Endothelial cell of umbilical vein (primary cell): ENCODE measurements at regions not wholly inside any gene's neighbourhood (a gene's known extent, or its start where the extent isn't known, plus 50 kb on each side); places are given as distances from the start of the nearest gene placed in this dataset.

Experiments used
- BruUV-seq: library from RNA; stranded (reverse); fragments of 400-500 nt; replicated peaks from 2 replicates; lab custom pipeline; 2021; lab: Mats Ljungman, UMichigan
- CTCF ChIA-PET: fragments of 300-600, 350-600 bp; sonication (Branson Sonifier 250); formaldehyde crosslinking; loops from one replicate; lab custom pipeline; 2021; ENCODE audit warnings: antibody characterized with exemption, inconsistent platforms; lab: Charles Lee
- POLR2A ChIA-PET: fragments of 300-600, 350-600 bp; sonication (Branson Sonifier 250); formaldehyde crosslinking; loops from one replicate; lab custom pipeline; 2021; ENCODE audit warnings: antibody characterized with exemption, inconsistent platforms; lab: Charles Lee
- DNase-seq: peaks from one replicate; pipeline ENCODE4 v3.0.0-alpha.2; 2011; ENCODE audit warnings: low read depth, low spot score
- FAIRE-seq: peaks from 2 replicates; lab custom pipeline; 2011; peaks lifted over from hg19 to GRCh38; lab: Jason Lieb, UNC
- H2AFZ ChIP-seq: 2 replicates; pipeline ENCODE4 v1.6.0; 2012; ENCODE audit warnings: low read depth, low read length, control low read depth, inconsistent platforms
- H3K27ac ChIP-seq: 2 replicates; pipeline ENCODE4 v1.5.1; 2011; ENCODE audit warnings: low read depth, mild to moderate bottlenecking, control low read depth, low read length, moderate library complexity; ENCODE audit not compliant: insufficient read depth
- H3K27me3 ChIP-seq, 2 experiments: 2 replicates each; pipeline versions ENCODE4 v1.6.0 to v1.6.1; 2011; ENCODE audit warnings: low read length in 2 of 2, mixed read lengths in 1 of 2; ENCODE audit not compliant: control insufficient read depth in 2 of 2, insufficient read depth in 2 of 2
- H3K36me3 ChIP-seq, 2 experiments: 2 replicates in 1 of 2; 3 replicates in 1 of 2; pipeline ENCODE4 v1.5.1; 2011; ENCODE audit warnings: low read length in 2 of 2, mild to moderate bottlenecking in 1 of 2, moderate library complexity in 1 of 2; ENCODE audit not compliant: control insufficient read depth in 2 of 2, insufficient read depth in 2 of 2; ENCODE audit errors: extremely low read depth in 1 of 2
- H3K4me1 ChIP-seq: 3 replicates; pipeline ENCODE4 v1.5.1; 2011; ENCODE audit warnings: mild to moderate bottlenecking, low read length; ENCODE audit not compliant: control insufficient read depth, insufficient read depth; ENCODE audit errors: extremely low read depth
- H3K4me2 ChIP-seq: 2 replicates; pipeline ENCODE4 v1.6.1; 2011; ENCODE audit warnings: low read length, control low read depth, mixed read lengths; ENCODE audit not compliant: insufficient read depth
- H3K4me3 ChIP-seq, 3 experiments: fragments of 200-600 bp in 1 of 3; sonication (generic), shearing (Covaris generic) in 1 of 3; replicated peaks in 1 of 3; 2 replicates each; pipeline ENCODE4 v1.5.1; 2011 to 2016; ENCODE audit warnings: control low read depth in 3 of 3, low read length in 3 of 3, mild to moderate bottlenecking in 2 of 3, inconsistent platforms in 1 of 3, low read depth in 1 of 3, moderate library complexity in 1 of 3; ENCODE audit not compliant: insufficient read depth in 1 of 3
- H3K79me2 ChIP-seq: 2 replicates; pipeline ENCODE4 v1.6.0; 2012; ENCODE audit warnings: low read length, inconsistent platforms; ENCODE audit not compliant: control insufficient read depth, insufficient read depth
- H3K9ac ChIP-seq: replicated peaks from 2 replicates; pipeline ENCODE3; 2011; ENCODE audit warnings: low read length, control low read depth; ENCODE audit not compliant: insufficient read depth; ENCODE audit errors: extremely low read depth
- H3K9me1 ChIP-seq: replicated peaks from 3 replicates; pipeline ENCODE4 v1.6.0; 2011; ENCODE audit warnings: mild to moderate bottlenecking, low read length; ENCODE audit not compliant: control insufficient read depth, insufficient read depth; ENCODE audit errors: extremely low read depth
- H3K9me3 ChIP-seq: replicated peaks from 2 replicates; pipeline ENCODE4 v1.5.1; 2012; ENCODE audit warnings: low read length, inconsistent platforms; ENCODE audit not compliant: control insufficient read depth, insufficient read depth
- H4K20me1 ChIP-seq: replicated peaks from 2 replicates; pipeline ENCODE3; 2011; ENCODE audit warnings: mild to moderate bottlenecking, low read length; ENCODE audit not compliant: control insufficient read depth, insufficient read depth; ENCODE audit errors: extremely low read depth
- EZH2 ChIP-seq: IDR thresholded peaks from 2 replicates; pipeline ENCODE4 v1.6.1; 2012; ENCODE audit warnings: borderline replicate concordance, low read depth, mild to moderate bottlenecking, moderate library complexity, low read length, inconsistent platforms; ENCODE audit not compliant: severe bottlenecking
- FOS ChIP-seq: IDR thresholded peaks from 2 replicates; pipeline ENCODE4 v1.6.1; 2011; ENCODE audit warnings: mild to moderate bottlenecking, low read length, moderate library complexity, borderline replicate concordance; ENCODE audit not compliant: insufficient read depth
- GATA2 ChIP-seq: IDR thresholded peaks from 2 replicates; pipeline ENCODE4 v1.7.0; 2011; ENCODE audit warnings: low read depth, mild to moderate bottlenecking, moderate library complexity, mixed read lengths, low read length; ENCODE audit not compliant: insufficient read length, insufficient read depth
- JUN ChIP-seq: IDR thresholded peaks from 2 replicates; pipeline ENCODE4 v1.6.1; 2011; ENCODE audit warnings: borderline replicate concordance, low read depth; ENCODE audit not compliant: insufficient read length, insufficient read depth
- MYC ChIP-seq: IDR thresholded peaks from one replicate; pipeline ENCODE4 v1.6.1; 2011; ENCODE audit warnings: mild to moderate bottlenecking, low read depth, low read length
- POLR2A ChIP-seq: IDR thresholded peaks from 2 replicates; pipeline ENCODE4 v1.6.1; 2012; ENCODE audit warnings: low read depth, mild to moderate bottlenecking, control low read depth, low read length
- POLR2AphosphoS5 ChIP-seq: IDR thresholded peaks from 2 replicates; pipeline ENCODE4 v1.6.1; 2012; ENCODE audit warnings: low read depth, mild to moderate bottlenecking, control low read depth, low read length, moderate library complexity; ENCODE audit not compliant: insufficient read depth
- dilution Hi-C: fragments of 300-500 bp; cut with MboI; formaldehyde crosslinking; loops from one replicate; pipeline ENCODE4 v1.15.0; 2019; ENCODE audit warnings: low sequenced_read_pairs; ENCODE audit not compliant: extremely low pct_ligation_motif_present
- intact Hi-C: fragments of 100-400 bp; cut with micrococcal nuclease; formaldehyde crosslinking; loops from one replicate; pipeline ENCODE4 v1.10.0; 2022
- TF ChIP-seq, protein P1 (sequence below): IDR thresholded peaks from 2 replicates; pipeline ENCODE4 v1.6.1; 2011; ENCODE audit not compliant: insufficient read depth, insufficient read length
- TF ChIP-seq, protein P2 (sequence below), 2 donors: IDR thresholded peaks; 1 replicate in 1 of 2; 2 replicates in 1 of 2; pipeline ENCODE4 v1.5.1; 2011; ENCODE audit warnings: low read length in 2 of 2, mild to moderate bottlenecking in 2 of 2, moderate library complexity in 2 of 2, control low read depth in 1 of 2, inconsistent platforms in 1 of 2, low read depth in 1 of 2; ENCODE audit not compliant: insufficient read depth in 1 of 2; ENCODE audit errors: extremely low read depth in 1 of 2

DNA sequence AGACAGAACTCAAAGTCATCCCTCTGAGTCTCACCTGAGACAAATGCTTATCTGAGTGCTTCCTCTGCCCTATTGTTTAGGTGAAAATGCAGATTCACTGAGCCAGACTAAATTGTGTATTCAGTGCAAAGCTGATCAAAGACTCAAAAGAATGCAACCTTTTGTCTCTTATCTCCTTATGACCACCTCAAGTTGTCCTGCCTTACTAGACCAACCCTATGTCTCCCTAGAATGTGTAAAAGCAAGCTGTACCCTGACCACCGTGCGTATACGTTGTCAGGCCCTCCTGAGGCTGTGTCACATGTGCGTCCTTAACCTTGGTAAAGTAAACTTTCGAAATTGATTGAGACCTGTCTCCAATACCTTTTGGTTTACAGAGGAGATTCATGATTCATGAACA is 63.6 kb upstream of the SH3RF1 start:
- H3K79me2 ChIP-seq: no peaks in the 10 kb centered on the region
- no peaks in the 10 kb centered on the region for H3K36me3 ChIP-seq
- no peak overlapping the region for H2AFZ ChIP-seq
- H3K4me1 ChIP-seq: no peaks in the 10 kb centered on the region
- ChIA-PET POLR2A (no interaction called here), CTCF (no interaction called here)
- no peaks in the 10 kb centered on the region for H3K9me3 ChIP-seq
- no peak overlapping the region for H3K27ac ChIP-seq
- no peak overlapping the region for H3K4me2 ChIP-seq
- H3K9ac ChIP-seq: no peak overlapping the region
- no TSS peak for BruUV-seq
- H4K20me1 ChIP-seq: no peaks in the 10 kb centered on the region
- FAIRE-seq (no peak), DNase-seq (no peak)
- TF ChIP-seq, protein P1, sequence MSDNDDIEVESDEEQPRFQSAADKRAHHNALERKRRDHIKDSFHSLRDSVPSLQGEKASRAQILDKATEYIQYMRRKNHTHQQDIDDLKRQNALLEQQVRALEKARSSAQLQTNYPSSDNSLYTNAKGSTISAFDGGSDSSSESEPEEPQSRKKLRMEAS: no peak
- no peak for TF ChIP-seq POLR2A
- TF ChIP-seq POLR2AphosphoS5: no peak
- TF ChIP-seq, protein P2, sequence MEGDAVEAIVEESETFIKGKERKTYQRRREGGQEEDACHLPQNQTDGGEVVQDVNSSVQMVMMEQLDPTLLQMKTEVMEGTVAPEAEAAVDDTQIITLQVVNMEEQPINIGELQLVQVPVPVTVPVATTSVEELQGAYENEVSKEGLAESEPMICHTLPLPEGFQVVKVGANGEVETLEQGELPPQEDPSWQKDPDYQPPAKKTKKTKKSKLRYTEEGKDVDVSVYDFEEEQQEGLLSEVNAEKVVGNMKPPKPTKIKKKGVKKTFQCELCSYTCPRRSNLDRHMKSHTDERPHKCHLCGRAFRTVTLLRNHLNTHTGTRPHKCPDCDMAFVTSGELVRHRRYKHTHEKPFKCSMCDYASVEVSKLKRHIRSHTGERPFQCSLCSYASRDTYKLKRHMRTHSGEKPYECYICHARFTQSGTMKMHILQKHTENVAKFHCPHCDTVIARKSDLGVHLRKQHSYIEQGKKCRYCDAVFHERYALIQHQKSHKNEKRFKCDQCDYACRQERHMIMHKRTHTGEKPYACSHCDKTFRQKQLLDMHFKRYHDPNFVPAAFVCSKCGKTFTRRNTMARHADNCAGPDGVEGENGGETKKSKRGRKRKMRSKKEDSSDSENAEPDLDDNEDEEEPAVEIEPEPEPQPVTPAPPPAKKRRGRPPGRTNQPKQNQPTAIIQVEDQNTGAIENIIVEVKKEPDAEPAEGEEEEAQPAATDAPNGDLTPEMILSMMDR (IDR thresholded peaks at IDR 0.05; ENCODE audit: extremely low read depth in 1 of 2, insufficient read depth in 1 of 2, low read depth in 1 of 2, low read length in 2 of 2): no peak
- no peak for TF ChIP-seq MYC
- no peak for TF ChIP-seq FOS
- TF ChIP-seq JUN: no peak
- no peak for TF ChIP-seq EZH2
- TF ChIP-seq GATA2: no peak
- dilution Hi-C loops: no loop called here
- intact Hi-C loops: no loop called here
- peaks cover 0 to 2% of the 10 kb centered on the region in 2 experiments for H3K27me3 ChIP-seq
- H3K4me3 ChIP-seq: no peak overlapping the region
- H3K9me1 ChIP-seq: no peaks in the 10 kb centered on the region
